HCT116 (cell line): ENCODE measurements at regions not wholly inside any gene's neighbourhood (a gene's known extent, or its start where the extent isn't known, plus 50 kb on each side); places are given as distances from the start of the nearest gene placed in this dataset.

Experiments used
- ATAC-seq: fragments of 200-7000 bp; cut with Tn5 transposase; 2 replicates; pipeline ENCODE4 v1.9.1; 2020; ENCODE audit warnings: mild to moderate bottlenecking, moderate library complexity
- BruUV-seq: library from RNA; stranded (reverse); fragments of 400-500 nt; replicated peaks from 2 replicates; lab custom pipeline; 2021; lab: Mats Ljungman, UMichigan
- CTCF ChIA-PET: fragments of 300-600 bp; sonication (Branson Sonifier 250); formaldehyde crosslinking; loops from one replicate; lab custom pipeline; 2021; ENCODE audit warnings: antibody characterized with exemption; lab: Charles Lee
- POLR2A ChIA-PET: fragments of 300-600, 350-600 bp; sonication (Branson Sonifier 250); formaldehyde crosslinking; loops from one replicate; lab custom pipeline; 2021; ENCODE audit warnings: antibody characterized with exemption; lab: Charles Lee
- RAD21 ChIA-PET, 2 experiments: fragments of 300-600 bp; sonication (Branson Sonifier 250); formaldehyde crosslinking; loops; one replicate each; lab custom pipeline; 2023; ENCODE audit warnings: low total read pairs in 2 of 2; ENCODE audit not compliant: uncharacterized antibody in 2 of 2, unreplicated experiment in 2 of 2, low non-redundant PET in 1 of 2; lab: Charles Lee
- DNase-seq: peaks from one replicate; pipeline ENCODE4 v3.0.0-alpha.2; 2010; ENCODE audit warnings: low read depth, low spot score
- H2AFZ ChIP-seq: fragments of 200-600 bp; shearing (Covaris generic), sonication (generic); 2 replicates; pipeline ENCODE4 v1.6.1; 2017; ENCODE audit warnings: low read depth, mixed run types, mixed read lengths, antibody characterized with exemption, low read length; ENCODE audit not compliant: poor library complexity, severe bottlenecking
- H3K27ac ChIP-seq: 2 replicates; pipeline ENCODE4 v1.5.1; 2012; ENCODE audit warnings: low read depth, low read length
- H3K27me3 ChIP-seq: fragments of 200-600 bp; sonication (generic); 2 replicates; pipeline ENCODE4 v1.6.1; 2016; ENCODE audit warnings: mixed run types, low read length, mixed read lengths; ENCODE audit not compliant: insufficient read depth
- H3K36me3 ChIP-seq, 2 experiments: fragments of 200-500 bp in 1 of 2; fragments of 200-600 bp in 1 of 2; sonication (Bioruptor generic) in 1 of 2; sonication (generic) in 1 of 2; 2 replicates each; pipeline versions ENCODE4 v1.5.1 to v1.6.1; 2014 to 2016; ENCODE audit warnings: low read length in 2 of 2, inconsistent platforms in 1 of 2, mixed read lengths in 1 of 2, mixed run types in 1 of 2; ENCODE audit not compliant: insufficient read depth in 2 of 2, control insufficient read depth in 1 of 2
- H3K4me1 ChIP-seq, 2 experiments: fragments of 200-600 bp in 1 of 2; sonication (generic) in 1 of 2; 2 replicates each; pipeline versions ENCODE4 v1.5.1 to v1.6.1; 2012 to 2017; ENCODE audit warnings: low read length in 2 of 2, inconsistent platforms in 1 of 2, mild to moderate bottlenecking in 1 of 2, mixed read lengths in 1 of 2, mixed run types in 1 of 2, moderate library complexity in 1 of 2; ENCODE audit not compliant: insufficient read depth in 2 of 2, control insufficient read depth in 1 of 2
- H3K4me2 ChIP-seq: fragments of 200-600 bp; sonication (generic); 2 replicates; pipeline ENCODE4 v1.6.1; 2017; ENCODE audit warnings: mixed run types, low read length, mixed read lengths
- H3K4me3 ChIP-seq, 2 experiments: fragments of 200-600 bp in 1 of 2; sonication (generic) in 1 of 2; replicated peaks in 1 of 2; 2 replicates each; pipeline ENCODE4 v1.5.1; 2011 to 2016; ENCODE audit warnings: low read length in 2 of 2, control low read depth in 1 of 2, low read depth in 1 of 2, mild to moderate bottlenecking in 1 of 2, mixed read lengths in 1 of 2, mixed run types in 1 of 2
- H3K79me2 ChIP-seq: fragments of 200-600 bp; sonication (generic); 2 replicates; pipeline ENCODE4 v1.6.1; 2017; ENCODE audit warnings: mild to moderate bottlenecking, mixed run types, low read length, moderate library complexity, mixed read lengths; ENCODE audit not compliant: insufficient read depth
- H3K9ac ChIP-seq: fragments of 200-600 bp; sonication (generic); 2 replicates; pipeline ENCODE4 v1.6.1; 2016; ENCODE audit warnings: low read length, mixed read lengths
- H3K9me2 ChIP-seq: fragments of 200-600 bp; sonication (generic), shearing (Covaris generic); 2 replicates; pipeline ENCODE4 v1.6.1; 2017; ENCODE audit warnings: mixed run types, mild to moderate bottlenecking, moderate library complexity; ENCODE audit not compliant: insufficient read depth
- H3K9me3 ChIP-seq, 2 experiments: fragments of 200-500 bp in 1 of 2; fragments of 200-600 bp in 1 of 2; sonication (Bioruptor generic) in 1 of 2; sonication (generic) in 1 of 2; 2 replicates each; pipeline ENCODE4 v1.6.1; 2014 to 2017; ENCODE audit warnings: low read length in 2 of 2, mixed read lengths in 2 of 2, inconsistent platforms in 1 of 2, low read depth in 1 of 2, mild to moderate bottlenecking in 1 of 2, mixed run types in 1 of 2, moderate library complexity in 1 of 2; ENCODE audit not compliant: control insufficient read depth in 1 of 2, insufficient read depth in 1 of 2
- H4K20me1 ChIP-seq: fragments of 200-600 bp; sonication (generic), shearing (Covaris generic); 2 replicates; pipeline ENCODE4 v1.6.1; 2017; ENCODE audit warnings: mixed run types, mild to moderate bottlenecking, moderate library complexity; ENCODE audit not compliant: insufficient read depth
- CBX3 ChIP-seq: IDR thresholded peaks from 2 replicates; pipeline ENCODE4 v1.6.1; 2012; ENCODE audit warnings: low read depth
- ELF1 ChIP-seq: IDR thresholded peaks from 2 replicates; pipeline ENCODE4 v1.6.1; 2012; ENCODE audit warnings: low read depth, borderline replicate concordance
- EZH2 ChIP-seq: fragments of 200-600 bp; sonication (generic); IDR thresholded peaks from 2 replicates; pipeline ENCODE4 v1.6.1; 2017; ENCODE audit warnings: antibody characterized with exemption, mixed run types
- FOSL1 ChIP-seq: IDR thresholded peaks from 2 replicates; pipeline ENCODE4 v1.6.1; 2012; ENCODE audit warnings: low read depth
- JUND ChIP-seq: IDR thresholded peaks from 2 replicates; pipeline ENCODE4 v1.6.1; 2012
- POLR2A ChIP-seq: IDR thresholded peaks from 2 replicates; pipeline ENCODE4 v1.7.0; 2011; ENCODE audit warnings: borderline replicate concordance; ENCODE audit not compliant: insufficient read depth, insufficient read length; ENCODE audit errors: extremely low read depth
- POLR2AphosphoS5 ChIP-seq: IDR thresholded peaks from 2 replicates; pipeline ENCODE4 v1.6.1; 2011; ENCODE audit warnings: mild to moderate bottlenecking, low read depth, low read length, moderate library complexity
- SRF ChIP-seq: IDR thresholded peaks from 2 replicates; pipeline ENCODE4 v1.6.1; 2012; ENCODE audit warnings: low read depth
- TCF7L2 ChIP-seq: IDR thresholded peaks from 2 replicates; pipeline ENCODE4 v1.7.0; 2011; ENCODE audit warnings: borderline replicate concordance, inconsistent platforms; ENCODE audit not compliant: insufficient read depth, insufficient read length; ENCODE audit errors: extremely low read depth
- YY1 ChIP-seq: IDR thresholded peaks from 2 replicates; pipeline ENCODE4 v1.6.1; 2011; ENCODE audit warnings: low read length, low read depth, moderate library complexity, mild to moderate bottlenecking; ENCODE audit not compliant: insufficient replicate concordance; ENCODE audit errors: extremely low read depth
- ZFX ChIP-seq: fragments of 450-650 bp; IDR thresholded peaks from 2 replicates; pipeline ENCODE4 v1.6.1; 2017
- ZNF274 ChIP-seq: fragments of 200-500 bp; sonication (Bioruptor generic); IDR thresholded peaks from 2 replicates; pipeline ENCODE4 v1.6.1; 2014; ENCODE audit warnings: mild to moderate bottlenecking, low read depth, low read length, inconsistent platforms
- intact Hi-C: fragments of 100-400 bp; cut with micrococcal nuclease; formaldehyde crosslinking; loops from 2 replicates; pipeline ENCODE4 v1.10.0; 2022
- TF ChIP-seq, protein P1 (sequence below): IDR thresholded peaks from 2 replicates; pipeline ENCODE4 v1.6.1; 2012; ENCODE audit warnings: low read depth
- TF ChIP-seq, protein P2 (sequence below): IDR thresholded peaks from 2 replicates; pipeline ENCODE4 v1.6.1; 2012

DNA sequence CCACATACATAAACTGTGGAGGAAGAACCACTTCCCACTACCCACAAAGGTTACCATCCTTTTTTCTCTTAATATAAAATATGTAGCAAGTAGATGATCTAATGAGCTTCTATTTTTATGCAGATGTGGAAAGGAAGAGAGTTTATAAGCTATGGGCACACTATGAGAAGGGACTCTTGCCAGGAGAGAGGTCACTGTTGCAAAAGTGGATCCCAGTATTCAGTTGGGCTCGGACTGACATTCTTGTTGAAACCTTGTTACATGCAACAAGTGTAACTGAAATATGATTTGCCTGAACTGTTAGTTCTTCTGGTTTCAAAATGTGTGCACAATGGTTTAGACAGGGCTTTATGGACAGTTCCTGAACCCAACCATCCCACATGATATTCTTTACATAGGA is 397.4 kb upstream of the PKN2 start:
- ATAC-seq, result no peak
- H3K4me2 ChIP-seq, result no peak overlapping the region
- H3K4me1 ChIP-seq, result no peaks in the 10 kb centered on the region
- TF ChIP-seq YY1 (no peak), TCF7L2 (no peak), JUND (no peak), POLR2A (no peak), CBX3 (no peak), EZH2 (no peak), ZFX (no peak), ZNF274 (no peak), FOSL1 (no peak), SRF (no peak), POLR2AphosphoS5 (no peak), ELF1 (no peak)
- TF ChIP-seq, protein P1, sequence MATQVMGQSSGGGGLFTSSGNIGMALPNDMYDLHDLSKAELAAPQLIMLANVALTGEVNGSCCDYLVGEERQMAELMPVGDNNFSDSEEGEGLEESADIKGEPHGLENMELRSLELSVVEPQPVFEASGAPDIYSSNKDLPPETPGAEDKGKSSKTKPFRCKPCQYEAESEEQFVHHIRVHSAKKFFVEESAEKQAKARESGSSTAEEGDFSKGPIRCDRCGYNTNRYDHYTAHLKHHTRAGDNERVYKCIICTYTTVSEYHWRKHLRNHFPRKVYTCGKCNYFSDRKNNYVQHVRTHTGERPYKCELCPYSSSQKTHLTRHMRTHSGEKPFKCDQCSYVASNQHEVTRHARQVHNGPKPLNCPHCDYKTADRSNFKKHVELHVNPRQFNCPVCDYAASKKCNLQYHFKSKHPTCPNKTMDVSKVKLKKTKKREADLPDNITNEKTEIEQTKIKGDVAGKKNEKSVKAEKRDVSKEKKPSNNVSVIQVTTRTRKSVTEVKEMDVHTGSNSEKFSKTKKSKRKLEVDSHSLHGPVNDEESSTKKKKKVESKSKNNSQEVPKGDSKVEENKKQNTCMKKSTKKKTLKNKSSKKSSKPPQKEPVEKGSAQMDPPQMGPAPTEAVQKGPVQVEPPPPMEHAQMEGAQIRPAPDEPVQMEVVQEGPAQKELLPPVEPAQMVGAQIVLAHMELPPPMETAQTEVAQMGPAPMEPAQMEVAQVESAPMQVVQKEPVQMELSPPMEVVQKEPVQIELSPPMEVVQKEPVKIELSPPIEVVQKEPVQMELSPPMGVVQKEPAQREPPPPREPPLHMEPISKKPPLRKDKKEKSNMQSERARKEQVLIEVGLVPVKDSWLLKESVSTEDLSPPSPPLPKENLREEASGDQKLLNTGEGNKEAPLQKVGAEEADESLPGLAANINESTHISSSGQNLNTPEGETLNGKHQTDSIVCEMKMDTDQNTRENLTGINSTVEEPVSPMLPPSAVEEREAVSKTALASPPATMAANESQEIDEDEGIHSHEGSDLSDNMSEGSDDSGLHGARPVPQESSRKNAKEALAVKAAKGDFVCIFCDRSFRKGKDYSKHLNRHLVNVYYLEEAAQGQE, result no peak
- TF ChIP-seq, protein P2, sequence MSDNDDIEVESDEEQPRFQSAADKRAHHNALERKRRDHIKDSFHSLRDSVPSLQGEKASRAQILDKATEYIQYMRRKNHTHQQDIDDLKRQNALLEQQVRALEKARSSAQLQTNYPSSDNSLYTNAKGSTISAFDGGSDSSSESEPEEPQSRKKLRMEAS, result no peak
- ChIA-PET RAD21 (no interaction called here), POLR2A (no interaction called here), CTCF (no interaction called here)
- H3K36me3 ChIP-seq, result no peaks in the 10 kb centered on the region
- H3K9ac ChIP-seq, result no peak overlapping the region
- no peaks in the 10 kb centered on the region for H4K20me1 ChIP-seq
- BruUV-seq, result no TSS peak
- H3K4me3 ChIP-seq, result no peak overlapping the region
- H3K27ac ChIP-seq, result no peak overlapping the region
- intact Hi-C loops, result no loop called here
- peaks cover under 1% of the 10 kb centered on the region; the same call in 1 of the 2 replicates for H3K9me2 ChIP-seq
- H2AFZ ChIP-seq, result no peak overlapping the region
- H3K27me3 ChIP-seq, result no peaks in the 10 kb centered on the region
- DNase-seq, result no peak
- H3K79me2 ChIP-seq, result no peaks in the 10 kb centered on the region
- H3K9me3 ChIP-seq, result no peaks in the 10 kb centered on the region
